Ishikawa (cell line): ENCODE measurements at regions not wholly inside any gene's neighbourhood (a gene's known extent, or its start where the extent isn't known, plus 50 kb on each side); places are given as distances from the start of the nearest gene placed in this dataset.

ENCODE experiments used
- CEBPB ChIP-seq: IDR thresholded peaks from 2 replicates; pipeline ENCODE4 v1.6.1; 2012
- EGR1 ChIP-seq: IDR thresholded peaks from 2 replicates; pipeline ENCODE4 v1.6.1; 2012
- EP300 ChIP-seq: IDR thresholded peaks from 2 replicates; pipeline ENCODE4 v1.6.1; 2012; ENCODE audit warnings: borderline replicate concordance
- RAD21 ChIP-seq: IDR thresholded peaks from 2 replicates; pipeline ENCODE4 v1.6.1; 2012; ENCODE audit warnings: low read depth
- TAF1 ChIP-seq: IDR thresholded peaks from 2 replicates; pipeline ENCODE4 v1.6.1; 2012; ENCODE audit warnings: low read depth, mild to moderate bottlenecking
- TEAD4 ChIP-seq: IDR thresholded peaks from 2 replicates; pipeline ENCODE4 v1.6.1; 2012
- YY1 ChIP-seq: IDR thresholded peaks from 2 replicates; pipeline ENCODE4 v1.6.1; 2012; ENCODE audit warnings: low read depth
- ZBTB7A ChIP-seq: IDR thresholded peaks from 2 replicates; pipeline ENCODE4 v1.6.1; 2012; ENCODE audit warnings: low read depth
- TF ChIP-seq, protein P1 (sequence below): IDR thresholded peaks from 2 replicates; pipeline ENCODE4 v1.6.1; 2012; ENCODE audit warnings: low read depth, mild to moderate bottlenecking
- TF ChIP-seq, protein P2 (sequence below): IDR thresholded peaks from 2 replicates; pipeline ENCODE4 v1.6.1; 2012
- TF ChIP-seq, protein P3 (sequence below): IDR thresholded peaks from 2 replicates; pipeline ENCODE4 v1.6.1; 2012

DNA sequence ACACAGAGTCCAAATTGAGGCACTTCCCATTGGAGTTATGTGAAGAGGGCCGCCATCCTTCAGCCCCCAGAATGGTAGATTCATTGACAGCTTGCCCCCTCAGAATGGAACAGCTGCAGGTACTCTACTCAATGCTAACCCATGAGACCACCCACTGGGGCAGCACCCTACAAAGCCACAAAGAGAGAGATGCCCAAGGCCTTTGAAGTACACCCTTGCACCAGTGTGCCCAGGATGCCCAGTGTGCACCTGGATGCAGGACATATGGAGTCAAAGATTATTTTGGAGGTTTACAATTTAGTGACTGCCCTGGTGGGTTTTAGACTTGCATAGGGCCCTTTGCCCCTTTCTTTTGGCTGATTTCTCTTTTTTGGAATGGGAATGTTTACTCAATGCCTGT lies 933.9 kb downstream of the SLC16A7 start:
- TF ChIP-seq YY1 (no peak), EP300 (no peak), EGR1 (no peak), RAD21 (no peak), ZBTB7A (no peak), TAF1 (no peak), TEAD4 (no peak), CEBPB (no peak)
- TF ChIP-seq, protein P1, sequence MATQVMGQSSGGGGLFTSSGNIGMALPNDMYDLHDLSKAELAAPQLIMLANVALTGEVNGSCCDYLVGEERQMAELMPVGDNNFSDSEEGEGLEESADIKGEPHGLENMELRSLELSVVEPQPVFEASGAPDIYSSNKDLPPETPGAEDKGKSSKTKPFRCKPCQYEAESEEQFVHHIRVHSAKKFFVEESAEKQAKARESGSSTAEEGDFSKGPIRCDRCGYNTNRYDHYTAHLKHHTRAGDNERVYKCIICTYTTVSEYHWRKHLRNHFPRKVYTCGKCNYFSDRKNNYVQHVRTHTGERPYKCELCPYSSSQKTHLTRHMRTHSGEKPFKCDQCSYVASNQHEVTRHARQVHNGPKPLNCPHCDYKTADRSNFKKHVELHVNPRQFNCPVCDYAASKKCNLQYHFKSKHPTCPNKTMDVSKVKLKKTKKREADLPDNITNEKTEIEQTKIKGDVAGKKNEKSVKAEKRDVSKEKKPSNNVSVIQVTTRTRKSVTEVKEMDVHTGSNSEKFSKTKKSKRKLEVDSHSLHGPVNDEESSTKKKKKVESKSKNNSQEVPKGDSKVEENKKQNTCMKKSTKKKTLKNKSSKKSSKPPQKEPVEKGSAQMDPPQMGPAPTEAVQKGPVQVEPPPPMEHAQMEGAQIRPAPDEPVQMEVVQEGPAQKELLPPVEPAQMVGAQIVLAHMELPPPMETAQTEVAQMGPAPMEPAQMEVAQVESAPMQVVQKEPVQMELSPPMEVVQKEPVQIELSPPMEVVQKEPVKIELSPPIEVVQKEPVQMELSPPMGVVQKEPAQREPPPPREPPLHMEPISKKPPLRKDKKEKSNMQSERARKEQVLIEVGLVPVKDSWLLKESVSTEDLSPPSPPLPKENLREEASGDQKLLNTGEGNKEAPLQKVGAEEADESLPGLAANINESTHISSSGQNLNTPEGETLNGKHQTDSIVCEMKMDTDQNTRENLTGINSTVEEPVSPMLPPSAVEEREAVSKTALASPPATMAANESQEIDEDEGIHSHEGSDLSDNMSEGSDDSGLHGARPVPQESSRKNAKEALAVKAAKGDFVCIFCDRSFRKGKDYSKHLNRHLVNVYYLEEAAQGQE, result no peak
- TF ChIP-seq, protein P2, sequence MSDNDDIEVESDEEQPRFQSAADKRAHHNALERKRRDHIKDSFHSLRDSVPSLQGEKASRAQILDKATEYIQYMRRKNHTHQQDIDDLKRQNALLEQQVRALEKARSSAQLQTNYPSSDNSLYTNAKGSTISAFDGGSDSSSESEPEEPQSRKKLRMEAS, result no peak
- TF ChIP-seq, protein P3, sequence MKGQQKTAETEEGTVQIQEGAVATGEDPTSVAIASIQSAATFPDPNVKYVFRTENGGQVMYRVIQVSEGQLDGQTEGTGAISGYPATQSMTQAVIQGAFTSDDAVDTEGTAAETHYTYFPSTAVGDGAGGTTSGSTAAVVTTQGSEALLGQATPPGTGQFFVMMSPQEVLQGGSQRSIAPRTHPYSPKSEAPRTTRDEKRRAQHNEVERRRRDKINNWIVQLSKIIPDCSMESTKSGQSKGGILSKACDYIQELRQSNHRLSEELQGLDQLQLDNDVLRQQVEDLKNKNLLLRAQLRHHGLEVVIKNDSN, result no peak
